ENCODE measurements at regions not wholly inside any gene's neighbourhood (a gene's known extent, or its start where the extent isn't known, plus 50 kb on each side); places are given as distances from the start of the nearest gene placed in this dataset.

DNA sequence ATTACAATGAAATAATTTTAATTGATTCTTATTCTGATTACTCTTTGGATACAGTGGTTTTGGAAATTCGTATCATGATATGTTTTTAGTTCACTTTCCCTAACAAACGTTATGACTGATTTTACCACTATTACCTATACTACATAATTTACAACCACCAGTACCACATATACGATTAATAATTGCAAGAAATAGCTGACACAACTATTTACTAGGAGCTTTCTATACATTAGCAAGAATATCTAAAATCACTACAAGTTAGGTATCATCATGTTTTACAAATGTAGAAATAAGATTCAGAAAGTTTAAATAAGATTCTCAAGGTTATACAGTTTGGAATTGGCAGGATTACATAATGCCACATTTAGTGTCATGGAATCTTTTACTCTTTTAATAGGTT lies 1401.1 kb upstream of the RAG2 start:
- TF ChIP-seq, protein P1, sequence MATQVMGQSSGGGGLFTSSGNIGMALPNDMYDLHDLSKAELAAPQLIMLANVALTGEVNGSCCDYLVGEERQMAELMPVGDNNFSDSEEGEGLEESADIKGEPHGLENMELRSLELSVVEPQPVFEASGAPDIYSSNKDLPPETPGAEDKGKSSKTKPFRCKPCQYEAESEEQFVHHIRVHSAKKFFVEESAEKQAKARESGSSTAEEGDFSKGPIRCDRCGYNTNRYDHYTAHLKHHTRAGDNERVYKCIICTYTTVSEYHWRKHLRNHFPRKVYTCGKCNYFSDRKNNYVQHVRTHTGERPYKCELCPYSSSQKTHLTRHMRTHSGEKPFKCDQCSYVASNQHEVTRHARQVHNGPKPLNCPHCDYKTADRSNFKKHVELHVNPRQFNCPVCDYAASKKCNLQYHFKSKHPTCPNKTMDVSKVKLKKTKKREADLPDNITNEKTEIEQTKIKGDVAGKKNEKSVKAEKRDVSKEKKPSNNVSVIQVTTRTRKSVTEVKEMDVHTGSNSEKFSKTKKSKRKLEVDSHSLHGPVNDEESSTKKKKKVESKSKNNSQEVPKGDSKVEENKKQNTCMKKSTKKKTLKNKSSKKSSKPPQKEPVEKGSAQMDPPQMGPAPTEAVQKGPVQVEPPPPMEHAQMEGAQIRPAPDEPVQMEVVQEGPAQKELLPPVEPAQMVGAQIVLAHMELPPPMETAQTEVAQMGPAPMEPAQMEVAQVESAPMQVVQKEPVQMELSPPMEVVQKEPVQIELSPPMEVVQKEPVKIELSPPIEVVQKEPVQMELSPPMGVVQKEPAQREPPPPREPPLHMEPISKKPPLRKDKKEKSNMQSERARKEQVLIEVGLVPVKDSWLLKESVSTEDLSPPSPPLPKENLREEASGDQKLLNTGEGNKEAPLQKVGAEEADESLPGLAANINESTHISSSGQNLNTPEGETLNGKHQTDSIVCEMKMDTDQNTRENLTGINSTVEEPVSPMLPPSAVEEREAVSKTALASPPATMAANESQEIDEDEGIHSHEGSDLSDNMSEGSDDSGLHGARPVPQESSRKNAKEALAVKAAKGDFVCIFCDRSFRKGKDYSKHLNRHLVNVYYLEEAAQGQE (IDR thresholded peaks at IDR 0.05; ENCODE audit: insufficient read depth in 1 of 2, low read depth in 2 of 2, low read length in 1 of 2), result no peak
- TF ChIP-seq, protein P2, sequence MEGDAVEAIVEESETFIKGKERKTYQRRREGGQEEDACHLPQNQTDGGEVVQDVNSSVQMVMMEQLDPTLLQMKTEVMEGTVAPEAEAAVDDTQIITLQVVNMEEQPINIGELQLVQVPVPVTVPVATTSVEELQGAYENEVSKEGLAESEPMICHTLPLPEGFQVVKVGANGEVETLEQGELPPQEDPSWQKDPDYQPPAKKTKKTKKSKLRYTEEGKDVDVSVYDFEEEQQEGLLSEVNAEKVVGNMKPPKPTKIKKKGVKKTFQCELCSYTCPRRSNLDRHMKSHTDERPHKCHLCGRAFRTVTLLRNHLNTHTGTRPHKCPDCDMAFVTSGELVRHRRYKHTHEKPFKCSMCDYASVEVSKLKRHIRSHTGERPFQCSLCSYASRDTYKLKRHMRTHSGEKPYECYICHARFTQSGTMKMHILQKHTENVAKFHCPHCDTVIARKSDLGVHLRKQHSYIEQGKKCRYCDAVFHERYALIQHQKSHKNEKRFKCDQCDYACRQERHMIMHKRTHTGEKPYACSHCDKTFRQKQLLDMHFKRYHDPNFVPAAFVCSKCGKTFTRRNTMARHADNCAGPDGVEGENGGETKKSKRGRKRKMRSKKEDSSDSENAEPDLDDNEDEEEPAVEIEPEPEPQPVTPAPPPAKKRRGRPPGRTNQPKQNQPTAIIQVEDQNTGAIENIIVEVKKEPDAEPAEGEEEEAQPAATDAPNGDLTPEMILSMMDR (IDR thresholded peaks at IDR 0.05), result no peak

All from Panc1 (cell line).